H1 (cell line): ENCODE measurements at regions not wholly inside any gene's neighbourhood (a gene's known extent, or its start where the extent isn't known, plus 50 kb on each side); places are given as distances from the start of the nearest gene placed in this dataset.

Experiments used
- CTCF ChIA-PET: fragments of 300-600 bp; sonication (Branson Sonifier 250); formaldehyde crosslinking; loops from one replicate; lab custom pipeline; 2021; ENCODE audit not compliant: partially characterized antibody; lab: Charles Lee
- POLR2A ChIA-PET: fragments of 300-600 bp; sonication (Branson Sonifier 250); formaldehyde crosslinking; loops from one replicate; lab custom pipeline; 2021; ENCODE audit warnings: inconsistent platforms; ENCODE audit not compliant: partially characterized antibody; lab: Charles Lee
- DNase-seq, 2 experiments: peaks; one replicate each; pipeline versions ENCODE4 v3.0.0 to v3.0.0-alpha.2; 2010 to 2022; ENCODE audit warnings: low spot score in 2 of 2, low read depth in 1 of 2, mixed read lengths in 1 of 2
- FAIRE-seq: peaks from 2 replicates; lab custom pipeline; 2011; peaks lifted over from hg19 to GRCh38; lab: Jason Lieb, UNC
- H2AFZ ChIP-seq: 2 replicates; pipeline ENCODE4 v1.8.1; 2012; ENCODE audit warnings: low read length, inconsistent platforms
- H2AK5ac ChIP-seq: 2 replicates; pipeline ENCODE4 v1.6.1; 2013; ENCODE audit warnings: low read depth, low read length
- H2BK120ac ChIP-seq: replicated peaks from 2 replicates; pipeline ENCODE3; 2013; ENCODE audit warnings: low read depth, low read length, inconsistent platforms
- H2BK12ac ChIP-seq: 2 replicates; pipeline ENCODE4 v1.6.1; 2013; ENCODE audit warnings: low read depth, low read length
- H2BK15ac ChIP-seq: 2 replicates; pipeline ENCODE4 v1.6.1; 2013; ENCODE audit warnings: low read length
- H2BK20ac ChIP-seq: 2 replicates; pipeline ENCODE4 v1.6.1; 2013; ENCODE audit warnings: low read length
- H2BK5ac ChIP-seq: 2 replicates; pipeline ENCODE4 v1.6.1; 2013; ENCODE audit warnings: low read depth, low read length
- H3K14ac ChIP-seq: 2 replicates; pipeline ENCODE4 v1.6.1; 2013; ENCODE audit warnings: inconsistent platforms; ENCODE audit not compliant: insufficient read length
- H3K18ac ChIP-seq: 2 replicates; pipeline ENCODE4 v1.6.1; 2013; ENCODE audit warnings: low read length; ENCODE audit errors: extremely low read depth
- H3K23ac ChIP-seq: 2 replicates; pipeline ENCODE4 v1.6.1; 2013; ENCODE audit warnings: inconsistent platforms; ENCODE audit not compliant: insufficient read length
- H3K23me2 ChIP-seq: 2 replicates; pipeline ENCODE4 v1.6.1; 2013; ENCODE audit warnings: low read depth, low read length
- H3K27ac ChIP-seq: 2 replicates; pipeline ENCODE4 v1.6.1; 2011; ENCODE audit warnings: low read depth, low read length, inconsistent platforms
- H3K27me3 ChIP-seq, 4 experiments: replicated peaks in 1 of 4; 1 replicate in 1 of 4; 2 replicates in 3 of 4; pipeline versions ENCODE4 v1.6.1 to v1.8.1; 2011 to 2013; ENCODE audit warnings: low read length in 3 of 4, mild to moderate bottlenecking in 3 of 4, inconsistent platforms in 2 of 4, mixed read lengths in 2 of 4, moderate library complexity in 1 of 4; ENCODE audit not compliant: control insufficient read depth in 3 of 4, insufficient read depth in 3 of 4; ENCODE audit errors: extremely low read depth in 1 of 4
- H3K36me3 ChIP-seq, 4 experiments: 2 replicates each; pipeline versions ENCODE4 v1.6.1 to v1.8.1; 2011 to 2013; ENCODE audit warnings: mild to moderate bottlenecking in 4 of 4, low read length in 3 of 4, moderate library complexity in 2 of 4, control low read depth in 1 of 4, inconsistent platforms in 1 of 4; ENCODE audit not compliant: insufficient read depth in 4 of 4, control insufficient read depth in 2 of 4
- H3K4ac ChIP-seq: replicated peaks from 2 replicates; pipeline ENCODE3; 2013; ENCODE audit warnings: low read length, low read depth, mixed read lengths, inconsistent platforms; ENCODE audit not compliant: insufficient read length
- H3K4me1 ChIP-seq, 4 experiments: replicated peaks in 1 of 4; 1 replicate in 1 of 4; 2 replicates in 3 of 4; pipeline versions ENCODE4 v1.6.1 to v1.8.1; 2011 to 2013; ENCODE audit warnings: low read length in 3 of 4, inconsistent platforms in 2 of 4, mixed read lengths in 1 of 4; ENCODE audit not compliant: insufficient read depth in 4 of 4, control insufficient read depth in 3 of 4
- H3K4me2 ChIP-seq, 2 experiments: 2 replicates each; pipeline versions ENCODE4 v1.6.1 to v1.8.1; 2011 to 2013; ENCODE audit warnings: low read depth in 2 of 2, low read length in 2 of 2, control low read depth in 1 of 2, inconsistent platforms in 1 of 2, mild to moderate bottlenecking in 1 of 2; ENCODE audit not compliant: insufficient read depth in 1 of 2
- H3K4me3 ChIP-seq, 4 experiments: fragments of 200-600, 300-600 bp in 1 of 4; sonication (generic), shearing (Covaris generic), sonication (Bioruptor Twin) in 1 of 4; 2 replicates each; pipeline versions ENCODE4 v1.5.1 to v1.8.1; 2011 to 2016; ENCODE audit warnings: low read length in 4 of 4, low read depth in 3 of 4, control low read depth in 2 of 4, inconsistent platforms in 2 of 4, mild to moderate bottlenecking in 2 of 4, mixed read lengths in 1 of 4, moderate library complexity in 1 of 4; ENCODE audit not compliant: insufficient read depth in 2 of 4; ENCODE audit errors: extremely low read depth in 1 of 4
- H3K56ac ChIP-seq: replicated peaks from 2 replicates; pipeline ENCODE3; 2013; ENCODE audit warnings: low read depth, mild to moderate bottlenecking, mixed read lengths, low read length, inconsistent platforms; ENCODE audit not compliant: insufficient read length
- H3K79me1 ChIP-seq: 2 replicates; pipeline ENCODE4 v1.6.1; 2013; ENCODE audit warnings: low read depth, low read length, control low read depth
- H3K79me2 ChIP-seq, 2 experiments: 2 replicates each; pipeline versions ENCODE4 v1.6.1 to v1.8.1; 2012 to 2013; ENCODE audit warnings: low read length in 2 of 2, mild to moderate bottlenecking in 2 of 2, inconsistent platforms in 1 of 2; ENCODE audit not compliant: insufficient read depth in 2 of 2, control insufficient read depth in 1 of 2
- H3K9ac ChIP-seq, 4 experiments: replicated peaks in 1 of 4; 1 replicate in 1 of 4; 2 replicates in 3 of 4; pipeline versions ENCODE4 v1.6.1 to v1.8.1; 2011 to 2013; ENCODE audit warnings: low read depth in 3 of 4, low read length in 3 of 4, control low read depth in 2 of 4, mild to moderate bottlenecking in 2 of 4, moderate library complexity in 2 of 4, inconsistent platforms in 1 of 4; ENCODE audit errors: extremely low read depth in 1 of 4
- H3K9me3 ChIP-seq, 2 experiments: 2 replicates each; pipeline versions ENCODE4 v1.6.1 to v1.8.1; 2012 to 2013; ENCODE audit warnings: mild to moderate bottlenecking in 2 of 2, moderate library complexity in 2 of 2, control low read depth in 1 of 2, inconsistent platforms in 1 of 2, low read depth in 1 of 2, low read length in 1 of 2, mixed read lengths in 1 of 2; ENCODE audit not compliant: insufficient read depth in 2 of 2
- H4K20me1 ChIP-seq, 2 experiments: replicated peaks in 1 of 2; 2 replicates each; pipeline versions ENCODE3 to v1.8.1; 2011 to 2013; ENCODE audit warnings: inconsistent platforms in 2 of 2, low read length in 2 of 2, mild to moderate bottlenecking in 1 of 2; ENCODE audit not compliant: insufficient read depth in 2 of 2, control insufficient read depth in 1 of 2
- H4K5ac ChIP-seq: 2 replicates; pipeline ENCODE4 v1.6.1; 2013; ENCODE audit warnings: low read length, low read depth, mixed read lengths, inconsistent platforms; ENCODE audit not compliant: insufficient read length
- H4K8ac ChIP-seq: 2 replicates; pipeline ENCODE4 v1.8.0; 2013; ENCODE audit warnings: mild to moderate bottlenecking, moderate library complexity, low read length, inconsistent platforms; ENCODE audit not compliant: insufficient read depth; ENCODE audit errors: extremely low read depth
- H4K91ac ChIP-seq: replicated peaks from 2 replicates; pipeline ENCODE3; 2013; ENCODE audit warnings: low read length, mixed read lengths, inconsistent platforms; ENCODE audit not compliant: insufficient read length
- MAFK ChIP-seq: IDR thresholded peaks from 2 replicates; pipeline ENCODE4 v1.6.1; 2012; ENCODE audit warnings: low read depth, mild to moderate bottlenecking, improper control_type of control experiment, low read length
- USF2 ChIP-seq: IDR thresholded peaks from 2 replicates; pipeline ENCODE4 v1.6.1; 2011; ENCODE audit warnings: low read length, improper control_type of control experiment
- WGBS, 2 experiments: shearing (Covaris generic) in 1 of 2; methylation state at CpG; one replicate each; pipeline versions ENCODE4 v1.1.6 to v1.1.7; 2013 to 2015; ENCODE audit warnings: low lambda C conversion rate in 2 of 2, mixed read lengths in 2 of 2, inconsistent platforms in 1 of 2, low coverage in 1 of 2, missing lambda C conversion rate in 1 of 2; ENCODE audit not compliant: insufficient replicate concordance in 2 of 2, insufficient coverage in 1 of 2, insufficient read length in 1 of 2; ENCODE audit errors: extremely low coverage in 1 of 2, missing lambda C conversion rate in 1 of 2; 5-methylcytosine and 5-hydroxymethylcytosine counted together

GRCh38 chr16:64282181-64282580 lies 839.7 kb downstream of the CDH11 start:
- Histone ChIP-seq H3K4me1 (no peaks in the 10 kb centered on the region), H2AFZ (no peak overlapping the region), H2BK120ac (no peak overlapping the region), H3K18ac (no peak overlapping the region), H3K79me2 (no peaks in the 10 kb centered on the region), H2AK5ac (no peak overlapping the region), H3K23me2 (no peaks in the 10 kb centered on the region), H4K20me1 (no peaks in the 10 kb centered on the region), H3K4ac (no peak overlapping the region), H4K5ac (no peak overlapping the region), H3K27ac (no peak overlapping the region), H3K56ac (no peak overlapping the region), H3K9me3 (no peaks in the 10 kb centered on the region), H3K36me3 (no peaks in the 10 kb centered on the region), H2BK12ac (no peak overlapping the region), H3K23ac (no peak overlapping the region), H2BK20ac (no peak overlapping the region), H4K91ac (no peak overlapping the region), H3K14ac (no peak overlapping the region), H3K4me2 (no peak overlapping the region), H4K8ac (no peak overlapping the region), H2BK5ac (no peak overlapping the region), H3K4me3 (no peak overlapping the region), H3K27me3 (no peaks in the 10 kb centered on the region), H2BK15ac (no peak overlapping the region), H3K9ac (no peak overlapping the region), H3K79me1 (no peaks in the 10 kb centered on the region)
- DNase-seq (no peak), FAIRE-seq (no peak)
- 89% methylated on average over 3 of the region's 3 CpGs; no CpG with 5 or more reads in 1 of the 2 experiments for WGBS, 2 experiments
- ChIA-PET CTCF (no interaction called here), POLR2A (no interaction called here)
- TF ChIP-seq MAFK (no peak), USF2 (no peak)
